Neuron (in vitro differentiated cells): ENCODE measurements at regions not wholly inside any gene's neighbourhood (a gene's known extent, or its start where the extent isn't known, plus 50 kb on each side); places are given as distances from the start of the nearest gene placed in this dataset.

Experiments used
- H2AFZ ChIP-seq: one replicate; pipeline ENCODE4 v1.6.1; 2013; ENCODE audit warnings: low read depth, mild to moderate bottlenecking, inconsistent platforms, low read length, moderate library complexity
- H3K27me3 ChIP-seq: one replicate; pipeline ENCODE4 v1.6.1; 2013; ENCODE audit warnings: low read length; ENCODE audit not compliant: insufficient read depth
- H3K36me3 ChIP-seq: one replicate; pipeline ENCODE4 v1.6.1; 2013; ENCODE audit warnings: low read length; ENCODE audit not compliant: insufficient read depth
- H3K4me1 ChIP-seq: one replicate; pipeline ENCODE4 v1.6.1; 2013; ENCODE audit warnings: low read length; ENCODE audit not compliant: insufficient read depth
- H3K4me3 ChIP-seq: 2 replicates; pipeline ENCODE4 v1.5.1; 2013; ENCODE audit warnings: mild to moderate bottlenecking, low read length, moderate library complexity
- H3K9me3 ChIP-seq: one replicate; pipeline ENCODE4 v1.6.1; 2013; ENCODE audit warnings: low read length

- H3K9me3 ChIP-seq = no peaks in the 10 kb centered on the region
- H3K4me3 ChIP-seq = no peak overlapping the region
- no peak overlapping the region for H2AFZ ChIP-seq
- no peaks in the 10 kb centered on the region for H3K36me3 ChIP-seq
- H3K27me3 ChIP-seq = no peaks in the 10 kb centered on the region
- H3K4me1 ChIP-seq = no peaks in the 10 kb centered on the region
Observed at GRCh38 chr2:145841973-145842372, 1322.1 kb upstream of the ZEB2 start.

GRCh38 chr2:145836986-145837385 lies 1317.1 kb upstream of the ZEB2 start:
- no peaks in the 10 kb centered on the region for H3K9me3 ChIP-seq
- H3K36me3 ChIP-seq = no peaks in the 10 kb centered on the region
- H3K27me3 ChIP-seq = no peaks in the 10 kb centered on the region
- no peak overlapping the region for H3K4me3 ChIP-seq
- H3K4me1 ChIP-seq = no peaks in the 10 kb centered on the region
- H2AFZ ChIP-seq = no peak overlapping the region

- no peak overlapping the region for H2AFZ ChIP-seq
- no peaks in the 10 kb centered on the region for H3K4me1 ChIP-seq
- H3K27me3 ChIP-seq = no peaks in the 10 kb centered on the region
- H3K4me3 ChIP-seq = no peak overlapping the region
- no peaks in the 10 kb centered on the region for H3K36me3 ChIP-seq
- H3K9me3 ChIP-seq = no peaks in the 10 kb centered on the region
Observed at GRCh38 chr2:145835665-145836064, 1315.7 kb upstream of the ZEB2 start.

GRCh38 chr2:145832681-145833080 lies 1312.8 kb upstream of the ZEB2 start:
- Histone ChIP-seq H3K4me1 (no peaks in the 10 kb centered on the region), H3K9me3 (no peaks in the 10 kb centered on the region), H2AFZ (no peak overlapping the region), H3K4me3 (no peak overlapping the region), H3K36me3 (no peaks in the 10 kb centered on the region), H3K27me3 (no peaks in the 10 kb centered on the region)

- Histone ChIP-seq H3K27me3 (no peaks in the 10 kb centered on the region), H3K4me3 (no peak overlapping the region), H3K9me3 (no peaks in the 10 kb centered on the region), H3K4me1 (no peaks in the 10 kb centered on the region), H2AFZ (no peak overlapping the region), H3K36me3 (no peaks in the 10 kb centered on the region)
Observed at GRCh38 chr2:145829931-145830330, 1310.0 kb upstream of the ZEB2 start.

GRCh38 chr2:145827235-145827634 lies 1307.3 kb upstream of the ZEB2 start:
- no peaks in the 10 kb centered on the region for H3K27me3 ChIP-seq
- H3K4me3 ChIP-seq = no peak overlapping the region
- no peaks in the 10 kb centered on the region for H3K36me3 ChIP-seq
- no peaks in the 10 kb centered on the region for H3K9me3 ChIP-seq
- no peaks in the 10 kb centered on the region for H3K4me1 ChIP-seq
- no peak overlapping the region for H2AFZ ChIP-seq

- no peaks in the 10 kb centered on the region for H3K36me3 ChIP-seq
Observed at GRCh38 chr2:145824384-145824783, 1304.5 kb upstream of the ZEB2 start.

GRCh38 chr2:145822892-145823534 lies 1303.1 kb upstream of the ZEB2 start:
- no peaks in the 10 kb centered on the region for H3K36me3 ChIP-seq
- H2AFZ ChIP-seq = no peak overlapping the region

More at GRCh38 chr2:145824384-145824783, 1304.5 kb upstream of the ZEB2 start:
- Histone ChIP-seq H2AFZ (no peak overlapping the region), H3K9me3 (no peaks in the 10 kb centered on the region), H3K27me3 (no peaks in the 10 kb centered on the region), H3K4me1 (no peaks in the 10 kb centered on the region), H3K4me3 (no peak overlapping the region)

GRCh38 chr2:145820651-145821050 lies 1300.7 kb upstream of the ZEB2 start:
- H3K4me1 ChIP-seq = no peaks in the 10 kb centered on the region
- no peaks in the 10 kb centered on the region for H3K36me3 ChIP-seq
- H3K27me3 ChIP-seq = no peaks in the 10 kb centered on the region
- no peak overlapping the region for H3K4me3 ChIP-seq
- H2AFZ ChIP-seq = no peak overlapping the region
- no peaks in the 10 kb centered on the region for H3K9me3 ChIP-seq

More at GRCh38 chr2:145822892-145823534, 1303.1 kb upstream of the ZEB2 start:
- Histone ChIP-seq H3K4me3 (no peak overlapping the region), H3K4me1 (no peaks in the 10 kb centered on the region), H3K9me3 (no peaks in the 10 kb centered on the region), H3K27me3 (no peaks in the 10 kb centered on the region)

- Histone ChIP-seq H2AFZ (no peak overlapping the region), H3K9me3 (no peaks in the 10 kb centered on the region), H3K36me3 (no peaks in the 10 kb centered on the region), H3K4me3 (no peak overlapping the region), H3K27me3 (no peaks in the 10 kb centered on the region), H3K4me1 (peaks cover 2% of the 10 kb centered on the region)
Observed at GRCh38 chr2:145818890-145819504, 1299.1 kb upstream of the ZEB2 start.

- H3K4me1 ChIP-seq = peaks cover 12% of the 10 kb centered on the region
- no peak overlapping the region for H2AFZ ChIP-seq
- no peaks in the 10 kb centered on the region for H3K9me3 ChIP-seq
Observed at GRCh38 chr2:145815933-145816332, 1296.0 kb upstream of the ZEB2 start.

GRCh38 chr2:145813481-145813880 lies 1293.6 kb upstream of the ZEB2 start:
- Histone ChIP-seq H3K27me3 (no peaks in the 10 kb centered on the region), H3K4me1 (peaks cover 12% of the 10 kb centered on the region), H3K36me3 (no peaks in the 10 kb centered on the region), H2AFZ (no peak overlapping the region), H3K9me3 (no peaks in the 10 kb centered on the region), H3K4me3 (no peak overlapping the region)

More at GRCh38 chr2:145815933-145816332, 1296.0 kb upstream of the ZEB2 start:
- Histone ChIP-seq H3K36me3 (no peaks in the 10 kb centered on the region), H3K4me3 (no peak overlapping the region), H3K27me3 (no peaks in the 10 kb centered on the region)

GRCh38 chr2:145812165-145812554 lies 1292.2 kb upstream of the ZEB2 start:
- Histone ChIP-seq H3K27me3 (no peaks in the 10 kb centered on the region), H3K9me3 (no peaks in the 10 kb centered on the region), H3K36me3 (no peaks in the 10 kb centered on the region), H3K4me1 (peaks cover 12% of the 10 kb centered on the region), H3K4me3 (no peak overlapping the region), H2AFZ (no peak overlapping the region)
